Gastrocnemius medialis (tissue), 4 donors: ENCODE measurements at regions not wholly inside any gene's neighbourhood (a gene's known extent, or its start where the extent isn't known, plus 50 kb on each side); places are given as distances from the start of the nearest gene placed in this dataset.

Experiments
- ATAC-seq, 2 donors: fragments of 150-250 bp; one replicate each; pipeline ENCODE4 v1.9.1; 2016
- DNase-seq, 2 donors: peaks; one replicate each; pipeline ENCODE4 v3.0.0-alpha.2; 2019
- H3K27ac ChIP-seq, 4 donors: fragments of 200-600 bp; sonication (generic); 1 replicate in 1 of 4; 2 replicates in 3 of 4; pipeline ENCODE4 v1.5.1; 2016 to 2018; ENCODE audit warnings: mild to moderate bottlenecking in 2 of 4, moderate library complexity in 1 of 4
- H3K27me3 ChIP-seq, 3 donors: fragments of 200-600 bp; sonication (generic) in 2 of 3; 1 replicate in 1 of 3; 2 replicates in 2 of 3; pipeline versions ENCODE4 v1.5.1 to v1.6.0; 2016 to 2019; ENCODE audit warnings: mild to moderate bottlenecking in 1 of 3, moderate library complexity in 1 of 3
- H3K36me3 ChIP-seq, 2 donors: fragments of 200-600 bp; sonication (generic) in 1 of 2; one replicate each; pipeline ENCODE4 v1.5.1; 2017 to 2018
- H3K4me1 ChIP-seq, 2 donors: fragments of 200-600 bp; sonication (generic) in 1 of 2; one replicate each; pipeline ENCODE4 v1.5.1; 2016 to 2017; ENCODE audit warnings: mild to moderate bottlenecking in 2 of 2
- H3K4me3 ChIP-seq, 4 donors: fragments of 200-600 bp; sonication (generic) in 3 of 4; 1 replicate in 1 of 4; 2 replicates in 3 of 4; pipeline ENCODE4 v1.5.1; 2016 to 2019; ENCODE audit warnings: mild to moderate bottlenecking in 2 of 4
- H3K9me3 ChIP-seq, 3 donors: fragments of 200-600 bp; sonication (generic) in 2 of 3; 1 replicate in 1 of 3; 2 replicates in 2 of 3; pipeline ENCODE4 v1.5.1; 2016 to 2019
- POLR2A ChIP-seq, 2 donors: fragments of 450-650 bp; IDR thresholded peaks; one replicate each; pipeline ENCODE4 v1.6.1; 2017; ENCODE audit warnings: antibody characterized with exemption in 2 of 2, mild to moderate bottlenecking in 2 of 2, moderate library complexity in 2 of 2
- in situ Hi-C, 4 donors: fragments of 200-750 bp; cut with MboI; loops; one replicate each; pipeline versions ENCODE4 v1.15.0 to v1.8.0; 2017; ENCODE audit warnings: low sequenced_read_pairs in 4 of 4
- intact Hi-C: fragments of 100-400 bp; cut with DNase I; formaldehyde crosslinking; loops from one replicate; pipeline ENCODE4 v1.15.1; 2023; ENCODE audit warnings: low total_unique reads
- TF ChIP-seq, protein P1 (sequence below), 5 experiments: fragments of 450-650 bp in 3 of 5; fragments of 200-600 bp in 2 of 5; sonication (generic) in 2 of 5; IDR thresholded peaks in 4 of 5; conservative IDR thresholded peaks in 1 of 5; 1 replicate in 4 of 5; 2 replicates in 1 of 5; pipeline ENCODE4 v1.5.1; 2016 to 2019; ENCODE audit warnings: antibody characterized with exemption in 5 of 5, mild to moderate bottlenecking in 3 of 5, moderate library complexity in 3 of 5

DNA sequence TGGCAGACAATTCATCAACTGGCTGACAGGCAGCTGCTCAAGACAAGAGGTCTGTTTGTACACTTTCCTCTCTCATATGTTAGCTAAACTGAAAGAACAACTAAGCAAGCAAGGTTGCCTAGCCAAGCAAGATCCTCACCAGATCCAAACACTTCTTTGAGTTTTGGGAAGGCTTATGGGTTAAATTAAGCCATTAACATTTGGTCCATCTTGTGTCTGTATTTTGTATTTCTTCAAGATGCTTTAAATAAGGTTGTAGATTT, 170.4 kb upstream of the RAI14 start:
- Histone ChIP-seq H3K36me3 (no peaks in the 10 kb centered on the region), H3K4me1 (peaks cover 0 to 3% of the 10 kb centered on the region in 2 donors), H3K27ac (no peak overlapping the region), H3K27me3 (no peaks in the 10 kb centered on the region), H3K9me3 (no peaks in the 10 kb centered on the region), H3K4me3 (no peak overlapping the region)
- no peak for TF ChIP-seq POLR2A (IDR thresholded peaks at IDR 0.05)
- TF ChIP-seq, protein P1, sequence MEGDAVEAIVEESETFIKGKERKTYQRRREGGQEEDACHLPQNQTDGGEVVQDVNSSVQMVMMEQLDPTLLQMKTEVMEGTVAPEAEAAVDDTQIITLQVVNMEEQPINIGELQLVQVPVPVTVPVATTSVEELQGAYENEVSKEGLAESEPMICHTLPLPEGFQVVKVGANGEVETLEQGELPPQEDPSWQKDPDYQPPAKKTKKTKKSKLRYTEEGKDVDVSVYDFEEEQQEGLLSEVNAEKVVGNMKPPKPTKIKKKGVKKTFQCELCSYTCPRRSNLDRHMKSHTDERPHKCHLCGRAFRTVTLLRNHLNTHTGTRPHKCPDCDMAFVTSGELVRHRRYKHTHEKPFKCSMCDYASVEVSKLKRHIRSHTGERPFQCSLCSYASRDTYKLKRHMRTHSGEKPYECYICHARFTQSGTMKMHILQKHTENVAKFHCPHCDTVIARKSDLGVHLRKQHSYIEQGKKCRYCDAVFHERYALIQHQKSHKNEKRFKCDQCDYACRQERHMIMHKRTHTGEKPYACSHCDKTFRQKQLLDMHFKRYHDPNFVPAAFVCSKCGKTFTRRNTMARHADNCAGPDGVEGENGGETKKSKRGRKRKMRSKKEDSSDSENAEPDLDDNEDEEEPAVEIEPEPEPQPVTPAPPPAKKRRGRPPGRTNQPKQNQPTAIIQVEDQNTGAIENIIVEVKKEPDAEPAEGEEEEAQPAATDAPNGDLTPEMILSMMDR (IDR thresholded peaks at IDR 0.05 in 4 of 5, conservative IDR thresholded peaks at IDR 0.05 in 1 of 5): no peak
- intact Hi-C loops (loop anchor here (1.0 to 2.0 kb wide), 2 partner anchors 37 to 413 kb away; no protein-coding TSS in a partner anchor), in situ Hi-C loops (loop anchor here in 3 of 4 donors (10.0 to 25.0 kb wide), 2 partner anchors 402 to 409 kb away; no protein-coding TSS in a partner anchor)
- DNase-seq: no peak
- no peak for ATAC-seq

- Histone ChIP-seq H3K4me3 (no peak overlapping the region), H3K4me1 (peaks cover 0 to 3% of the 10 kb centered on the region in 2 donors), H3K36me3 (no peaks in the 10 kb centered on the region), H3K27me3 (no peaks in the 10 kb centered on the region), H3K9me3 (no peaks in the 10 kb centered on the region), H3K27ac (no peak overlapping the region)
- in situ Hi-C loops: loop anchor here in 3 of 4 donors (10.0 to 25.0 kb wide), 2 partner anchors 401 to 408 kb away; no protein-coding TSS in a partner anchor
- DNase-seq (peak; percentile 15 to 50), ATAC-seq (peak; percentile 60 to 72)
- TF ChIP-seq, protein P1 (IDR thresholded peaks at IDR 0.05 in 4 of 5, conservative IDR thresholded peaks at IDR 0.05 in 1 of 5): peak; percentile 56 to 76 (median 69)
- no peak for TF ChIP-seq POLR2A (IDR thresholded peaks at IDR 0.05)
- intact Hi-C loops: loop anchor here (1.0 to 2.0 kb wide), 2 partner anchors 36 to 412 kb away; no protein-coding TSS in a partner anchor
Measured at GRCh38 chr5:34486160-34486848, 169.8 kb upstream of the RAI14 start.

- intact Hi-C loops (loop anchor here (1.0 to 2.0 kb wide), 2 partner anchors 36 to 411 kb away; no protein-coding TSS in a partner anchor), in situ Hi-C loops (loop anchor here in 3 of 4 donors (10.0 to 25.0 kb wide), 2 partner anchors 400 to 408 kb away; no protein-coding TSS in a partner anchor)
- Histone ChIP-seq H3K9me3 (no peaks in the 10 kb centered on the region), H3K27ac (no peak overlapping the region), H3K27me3 (no peaks in the 10 kb centered on the region), H3K36me3 (no peaks in the 10 kb centered on the region), H3K4me3 (no peak overlapping the region), H3K4me1 (peaks cover 0 to 3% of the 10 kb centered on the region in 2 donors)
- ATAC-seq (no peak), DNase-seq (no peak)
- TF ChIP-seq, protein P1 (IDR thresholded peaks at IDR 0.05 in 4 of 5, conservative IDR thresholded peaks at IDR 0.05 in 1 of 5): no peak
- no peak for TF ChIP-seq POLR2A (IDR thresholded peaks at IDR 0.05)
Measured at GRCh38 chr5:34486849-34487158, 169.3 kb upstream of the RAI14 start.

DNA sequence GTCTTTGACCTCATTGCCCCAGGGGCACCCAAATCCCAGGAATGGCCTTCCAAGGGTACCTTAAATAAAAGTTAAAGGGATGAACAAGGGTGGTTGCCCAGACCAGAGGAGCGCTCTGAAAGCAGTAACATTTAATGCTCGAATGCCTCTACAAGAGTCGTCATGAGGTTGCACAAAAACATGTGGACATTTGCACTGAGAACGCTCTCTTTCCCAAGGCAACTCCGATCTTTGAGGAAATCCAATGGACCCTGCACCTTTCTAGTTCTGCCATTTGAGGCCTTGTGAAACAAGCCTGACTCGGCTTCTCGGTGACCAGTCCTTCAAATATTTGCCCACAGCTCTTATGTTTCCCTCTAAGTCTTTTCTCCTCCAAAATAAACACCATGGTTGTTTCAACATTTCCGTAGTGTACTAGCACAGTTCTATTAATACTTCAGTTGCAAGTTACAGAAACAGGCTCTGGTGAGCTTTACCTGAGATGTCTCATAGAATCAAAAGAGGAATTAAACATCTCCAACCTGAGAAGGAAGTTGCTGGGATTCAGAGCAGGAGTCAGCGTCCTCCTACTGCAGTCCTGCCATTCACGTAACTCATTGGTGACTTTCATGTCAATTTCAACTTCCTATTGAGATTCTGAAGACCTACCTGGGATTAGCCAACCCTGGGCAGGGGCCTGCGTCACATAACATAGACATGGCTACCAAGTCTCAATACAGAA, 168.8 kb upstream of the RAI14 start:
- no peak for TF ChIP-seq POLR2A (IDR thresholded peaks at IDR 0.05)
- TF ChIP-seq, protein P1 (IDR thresholded peaks at IDR 0.05 in 4 of 5, conservative IDR thresholded peaks at IDR 0.05 in 1 of 5): no peak

More for the DNA sequence above, 168.8 kb upstream of the RAI14 start:
- Histone ChIP-seq H3K27ac (peak overlapping the region in 1 of 4 donors; percentile 24), H3K27me3 (no peaks in the 10 kb centered on the region), H3K36me3 (no peaks in the 10 kb centered on the region), H3K4me1 (peaks cover 0 to 3% of the 10 kb centered on the region in 2 donors), H3K4me3 (no peak overlapping the region), H3K9me3 (no peaks in the 10 kb centered on the region)
- in situ Hi-C loops: loop anchor here in 3 of 4 donors (10.0 to 25.0 kb wide), 2 partner anchors 400 to 407 kb away; no protein-coding TSS in a partner anchor
- DNase-seq (no peak), ATAC-seq (peak in 1 of 2 donors; percentile 42)
- intact Hi-C loops: loop anchor here (2.0 kb wide), 1 partner anchor 35 kb away; no protein-coding TSS in a partner anchor
